NCI-H187 (cell line): ENCODE measurements at regions not wholly inside any gene's neighbourhood (a gene's known extent, or its start where the extent isn't known, plus 50 kb on each side); places are given as distances from the start of the nearest gene placed in this dataset.

Source experiments
- DNase-seq, 2 experiments: peaks; one replicate each; lab custom pipeline; 2025; lab: John Stamatoyannopoulos, UW

DNA sequence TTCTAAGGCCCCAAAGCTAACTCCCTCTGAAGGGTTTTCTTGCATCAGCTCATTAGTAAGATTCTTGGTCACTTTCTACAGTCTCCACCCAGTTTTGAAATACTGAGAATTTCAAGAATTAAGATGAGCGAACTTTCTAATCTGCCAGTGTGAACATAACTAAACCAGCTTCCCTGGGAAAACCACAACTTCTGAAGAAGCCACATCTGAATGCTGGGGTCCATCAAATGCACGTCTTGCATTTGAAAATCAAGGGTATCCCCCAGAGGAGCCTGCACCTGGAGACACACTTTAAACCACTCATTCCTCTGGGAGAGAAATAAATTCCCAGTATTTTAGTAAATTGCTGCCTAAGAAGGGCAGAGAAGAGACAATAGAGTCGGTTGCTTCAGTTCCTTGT, 292.1 kb upstream of the CDH4 start:
- no peak for DNase-seq

DNA sequence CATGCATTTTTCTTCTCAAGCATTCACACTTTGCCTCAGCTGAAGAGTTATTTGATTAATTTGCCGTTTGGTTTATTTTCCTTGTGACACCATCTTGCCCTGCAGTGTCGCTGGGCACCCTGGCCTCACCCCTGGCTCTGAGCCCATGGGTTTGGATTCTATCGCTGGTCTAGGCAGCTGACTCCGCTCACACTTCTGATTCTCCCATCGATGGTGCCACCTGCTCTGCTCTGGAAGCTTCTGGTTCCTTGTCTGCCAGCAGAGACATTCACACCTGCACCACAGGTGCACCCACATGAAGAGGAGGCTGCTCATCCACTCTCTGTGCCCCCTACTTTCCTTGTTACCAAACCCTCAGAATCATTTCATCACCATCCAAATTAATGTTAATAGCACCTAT, 291.6 kb upstream of the CDH4 start:
- no peak for DNase-seq

DNA sequence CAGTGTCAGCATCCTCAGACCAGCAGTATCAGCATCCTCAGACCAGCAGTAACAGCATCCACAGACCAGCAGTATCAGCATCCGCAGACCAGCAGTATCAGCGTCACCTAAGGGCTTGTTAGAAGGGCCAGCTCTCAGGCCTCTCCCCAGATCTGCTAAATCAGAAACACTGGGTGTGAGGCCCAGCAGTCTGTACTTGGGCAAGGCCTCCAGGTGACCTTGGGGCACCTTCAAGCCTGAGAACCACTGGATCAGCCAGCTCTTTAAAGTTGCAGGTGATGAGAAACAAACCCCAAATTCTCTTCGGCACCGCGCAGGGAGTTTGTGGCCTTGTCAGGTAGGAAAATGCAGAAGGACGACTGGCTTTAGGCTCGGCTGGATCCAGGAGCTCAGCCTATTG, 290.5 kb upstream of the CDH4 start:
- DNase-seq: no peak

DNA sequence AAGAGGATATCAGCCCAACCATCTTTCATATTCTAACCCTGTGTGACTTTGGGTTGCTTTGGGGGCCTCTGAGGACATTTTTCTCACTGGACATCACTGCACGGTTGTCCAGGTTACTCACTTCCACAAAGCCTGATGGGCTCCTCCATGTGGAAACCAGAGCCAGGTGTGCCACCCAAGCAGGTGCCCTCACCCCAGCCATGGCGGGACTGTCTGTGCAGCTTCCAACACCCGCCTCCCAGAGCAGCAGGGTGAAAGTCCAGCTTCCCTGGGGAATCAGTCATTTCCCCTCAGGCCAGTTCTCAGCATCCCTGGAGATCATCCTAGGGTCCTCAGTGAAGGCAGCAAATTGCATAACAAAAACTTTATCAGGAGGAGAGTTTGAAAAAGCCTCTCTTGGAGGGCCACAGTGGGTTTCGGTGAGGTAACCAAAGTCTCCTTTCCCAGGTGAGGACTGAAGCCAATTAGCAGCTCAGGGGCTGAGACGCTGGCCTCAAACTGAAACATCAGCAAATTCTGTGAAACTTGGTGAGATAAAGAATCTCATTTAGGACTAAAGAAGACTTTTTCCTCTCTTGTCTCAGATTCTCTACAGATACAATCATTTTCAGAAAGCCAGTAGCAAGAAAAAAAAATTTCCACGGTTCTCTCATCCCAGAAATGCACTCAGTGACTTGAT, 289.6 kb upstream of the CDH4 start:
- no peak for DNase-seq

DNA sequence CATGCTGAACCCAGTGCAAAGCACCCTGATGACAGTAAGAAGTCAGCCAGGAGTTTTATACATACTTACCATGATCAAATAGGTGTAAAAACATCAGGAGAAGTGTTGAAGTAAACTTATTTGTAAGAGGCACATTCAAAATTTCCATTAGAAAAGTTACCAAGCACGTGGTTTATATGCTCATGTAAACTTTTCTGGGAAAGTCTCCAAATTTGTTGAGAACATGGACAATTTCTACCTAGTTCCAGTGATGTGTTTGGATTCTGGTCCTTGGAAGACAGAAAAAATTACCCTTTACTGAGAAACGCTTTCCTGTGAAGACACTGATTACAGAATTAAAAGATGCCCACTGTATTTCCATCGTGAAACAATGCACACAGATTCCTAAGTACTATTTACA, 288.9 kb upstream of the CDH4 start:
- no peak for DNase-seq

DNA sequence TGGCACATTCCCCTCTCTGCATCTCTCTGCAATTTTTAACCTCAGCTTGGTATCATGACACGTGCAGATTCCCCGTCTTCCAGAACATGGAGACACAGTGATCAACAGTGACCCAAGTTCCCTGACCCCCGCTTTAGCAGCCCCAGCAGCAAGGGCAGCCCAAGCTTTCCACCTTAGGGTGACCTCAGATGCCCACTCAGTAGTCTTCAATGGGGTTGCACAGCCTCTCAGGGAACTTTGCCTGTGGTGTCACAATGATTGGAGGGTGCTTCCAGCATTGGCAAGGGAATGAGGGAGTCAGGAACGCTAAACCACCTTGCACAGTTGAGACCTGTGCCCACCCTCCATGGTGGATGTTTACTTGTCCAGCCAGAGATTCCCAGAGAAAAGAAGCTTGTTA, 287.1 kb upstream of the CDH4 start:
- no peak for DNase-seq

DNA sequence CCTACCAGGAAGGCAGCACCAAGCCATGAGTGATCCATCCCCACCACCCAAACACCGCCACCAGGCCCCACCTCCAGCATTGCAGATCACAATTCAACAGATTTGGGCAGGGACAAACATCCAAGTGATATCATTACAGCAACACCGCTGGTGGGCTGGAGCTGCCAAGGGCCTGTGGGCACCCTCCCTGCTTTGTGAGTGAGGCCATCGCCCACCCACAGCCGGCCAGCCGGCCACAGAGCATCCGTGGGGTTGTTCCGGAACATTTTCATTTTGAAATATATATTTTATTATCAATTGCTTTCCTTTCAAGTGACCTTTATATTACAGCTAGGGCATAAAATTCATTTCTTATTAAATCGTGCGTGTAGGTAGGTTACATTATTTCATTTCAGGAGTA, 286.0 kb upstream of the CDH4 start:
- DNase-seq: no peak

DNA sequence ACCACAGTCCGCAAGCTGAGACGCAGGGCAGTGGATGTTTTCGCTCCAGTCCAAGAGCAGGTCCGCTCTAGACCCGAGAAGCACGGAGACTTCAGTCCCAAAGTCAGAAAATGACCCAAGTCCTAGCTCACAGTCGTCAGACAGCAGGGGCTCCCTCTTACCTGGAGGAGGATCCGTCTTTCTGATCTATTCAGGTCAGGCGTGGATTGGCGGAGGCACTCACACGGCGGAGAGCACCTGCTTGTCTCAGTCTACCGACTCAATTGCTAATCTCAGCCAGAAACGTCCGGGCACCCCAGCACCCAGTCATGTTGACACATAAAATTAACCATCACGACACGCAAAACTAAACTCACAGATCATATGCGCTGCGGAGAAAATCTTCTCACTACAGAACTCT, 285.3 kb upstream of the CDH4 start:
- DNase-seq: no peak

DNA sequence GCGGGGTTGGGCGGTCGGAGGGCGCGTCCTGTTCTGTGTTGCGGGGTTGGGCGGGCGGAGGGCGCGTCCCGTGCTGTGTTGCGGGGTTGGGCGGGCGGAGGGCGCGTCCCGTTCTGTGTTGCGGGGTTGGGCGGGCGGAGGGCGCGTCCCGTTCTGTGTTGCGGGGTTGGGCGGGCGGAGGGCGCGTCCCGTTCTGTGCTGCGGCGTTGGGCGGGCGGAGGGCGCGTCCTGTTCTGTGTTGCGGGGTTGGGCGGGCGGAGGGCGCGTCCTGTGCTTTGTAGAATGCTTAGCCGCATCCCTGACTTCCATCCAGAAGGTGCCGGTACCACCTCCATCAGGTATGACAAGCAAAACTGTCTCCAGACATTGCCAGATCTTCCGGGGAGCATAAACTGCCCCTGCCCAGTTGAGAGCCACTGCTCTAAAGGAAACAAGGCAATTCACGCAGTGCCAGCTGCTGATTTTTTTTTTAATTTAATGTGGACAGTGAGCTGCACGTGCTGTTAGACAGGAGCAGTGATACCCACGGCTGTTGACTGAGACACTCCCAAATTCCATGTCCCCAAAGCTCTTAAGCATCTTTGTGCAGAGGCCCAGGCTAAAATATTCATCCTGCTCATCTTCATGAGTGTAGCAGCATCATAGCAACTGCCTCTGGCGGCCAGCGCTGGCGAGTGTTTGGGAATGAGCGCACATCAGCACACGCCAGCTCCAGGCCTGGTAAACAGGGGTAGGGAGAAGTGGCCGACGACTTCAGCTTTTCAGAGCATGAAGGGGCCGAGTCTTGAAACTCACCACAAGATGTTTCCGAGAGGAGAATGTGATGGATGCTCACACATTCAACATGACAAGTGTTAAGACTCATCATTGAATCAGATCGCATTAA, 284.4 kb upstream of the CDH4 start:
- no peak for DNase-seq

DNA sequence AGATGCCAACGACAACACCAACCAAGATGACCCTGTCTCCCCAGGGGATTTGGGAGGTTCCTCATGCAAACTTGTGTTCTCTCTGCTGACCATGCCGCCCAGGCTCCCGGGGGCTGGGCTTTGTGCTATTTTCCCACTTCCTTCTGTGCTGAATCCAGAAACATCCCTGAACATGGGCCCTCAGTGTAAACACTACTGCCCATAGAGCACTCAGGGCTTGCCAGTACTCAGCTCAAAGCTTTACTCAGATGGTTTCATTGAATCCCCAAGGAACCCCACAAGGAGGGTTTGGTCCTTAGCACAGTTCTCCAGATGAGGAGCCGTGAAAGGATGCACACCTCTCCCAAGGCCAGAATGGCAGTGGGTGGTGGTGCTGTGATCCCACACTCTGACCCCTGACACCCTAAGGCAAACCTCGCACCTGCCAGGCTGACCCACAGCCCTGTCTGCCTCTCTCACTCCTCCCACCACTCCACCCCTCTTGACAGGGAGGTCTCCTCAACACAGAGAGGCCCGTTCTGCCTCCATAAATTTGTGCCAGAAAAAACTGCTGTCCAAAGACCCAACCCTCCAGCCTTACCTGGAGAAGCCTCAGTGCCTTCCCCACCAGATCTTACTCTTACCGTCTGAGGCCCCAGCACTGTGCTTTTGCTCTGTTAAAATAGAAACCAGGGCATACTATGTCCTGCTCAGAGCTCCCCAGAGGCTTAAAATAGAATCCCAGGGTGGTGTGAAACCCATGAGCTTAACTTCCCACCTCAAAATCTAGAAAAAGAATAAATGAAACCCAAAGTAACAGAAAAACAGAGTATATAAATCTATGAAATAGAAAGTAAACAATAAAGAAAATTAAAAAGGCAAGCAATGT, 283.0 kb upstream of the CDH4 start:
- DNase-seq: no peak

DNA sequence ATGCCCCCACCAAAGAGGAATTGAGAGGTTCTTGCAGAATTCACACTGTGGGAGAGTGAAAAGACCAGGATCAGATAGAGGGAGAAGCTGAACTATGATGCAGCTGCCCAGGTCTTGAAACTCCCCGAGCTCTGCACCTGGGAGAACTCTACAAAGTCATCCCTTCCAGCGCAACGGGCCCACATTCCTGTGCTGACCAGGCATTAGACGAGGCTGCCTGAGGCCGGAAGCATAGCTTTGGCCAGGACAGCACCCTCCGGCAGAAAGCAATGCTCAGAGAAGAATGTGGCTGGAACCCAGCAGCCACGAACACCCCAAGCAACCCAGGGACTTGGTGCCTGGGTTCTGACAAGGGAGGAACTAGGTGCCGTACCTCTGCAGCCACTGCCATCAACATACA, 281.5 kb upstream of the CDH4 start:
- DNase-seq: no peak

DNA sequence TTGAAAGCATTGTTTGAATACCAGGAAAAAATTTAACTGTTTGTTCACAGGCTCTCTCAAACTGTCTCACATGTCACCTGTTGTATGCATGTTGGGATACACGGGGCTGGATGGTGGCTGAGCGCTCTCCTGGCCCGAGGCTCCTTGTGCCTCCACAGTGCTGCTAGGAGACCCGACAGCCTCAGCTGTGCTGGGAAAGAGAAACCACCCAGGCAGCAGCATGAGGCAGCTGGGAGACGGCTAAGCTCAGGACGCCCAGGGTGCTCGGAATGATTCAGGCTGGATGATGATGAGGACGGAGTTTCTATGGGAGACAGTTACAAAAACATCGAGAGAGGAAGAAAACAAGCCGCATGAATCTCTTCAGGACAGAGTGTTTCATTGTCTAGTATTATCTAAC, 278.0 kb upstream of the CDH4 start:
- DNase-seq: no peak

DNA sequence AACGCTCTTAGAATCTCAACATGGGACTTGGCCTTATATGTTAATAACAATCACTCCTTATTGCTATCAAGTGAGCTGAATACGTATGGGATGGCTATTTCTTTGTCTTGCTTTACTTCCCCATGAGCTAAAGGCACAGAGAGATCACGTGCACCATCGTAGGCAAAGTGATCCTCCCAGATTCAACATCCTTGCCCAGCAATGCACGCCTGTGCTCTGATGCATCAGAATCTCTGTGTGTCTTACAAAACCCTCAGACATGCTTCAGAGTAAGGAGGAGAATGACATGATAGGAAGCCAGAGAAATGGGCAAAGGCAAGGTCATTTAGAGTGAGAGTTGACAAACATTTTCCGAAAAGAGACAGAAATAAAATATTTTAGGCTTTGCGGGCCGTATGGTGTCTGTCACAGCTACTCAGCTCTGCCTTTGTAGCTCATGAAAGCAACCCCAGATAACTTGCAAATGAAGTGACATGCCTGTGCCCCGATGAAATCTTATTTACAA, 277.6 kb upstream of the CDH4 start:
- DNase-seq: no peak

DNA sequence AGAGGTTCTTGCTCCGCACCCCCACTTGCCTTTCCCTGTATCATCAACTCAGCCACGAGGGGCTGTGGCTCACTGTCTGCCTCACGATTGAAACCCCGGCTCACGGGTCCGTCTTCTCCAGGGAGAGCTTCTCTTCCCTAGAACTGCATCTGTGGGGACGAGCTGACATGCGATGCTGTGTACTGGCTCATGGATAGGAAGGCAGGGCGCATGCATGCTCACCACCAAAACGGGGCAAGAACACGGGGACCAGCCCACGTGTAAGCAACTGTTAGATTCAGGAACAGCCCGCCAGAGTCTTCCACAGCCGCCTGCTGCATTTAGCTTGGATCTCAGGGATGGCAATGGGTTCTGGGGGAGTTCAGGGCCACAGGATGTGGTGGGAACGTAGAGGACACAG, 275.9 kb upstream of the CDH4 start:
- DNase-seq: no peak

DNA sequence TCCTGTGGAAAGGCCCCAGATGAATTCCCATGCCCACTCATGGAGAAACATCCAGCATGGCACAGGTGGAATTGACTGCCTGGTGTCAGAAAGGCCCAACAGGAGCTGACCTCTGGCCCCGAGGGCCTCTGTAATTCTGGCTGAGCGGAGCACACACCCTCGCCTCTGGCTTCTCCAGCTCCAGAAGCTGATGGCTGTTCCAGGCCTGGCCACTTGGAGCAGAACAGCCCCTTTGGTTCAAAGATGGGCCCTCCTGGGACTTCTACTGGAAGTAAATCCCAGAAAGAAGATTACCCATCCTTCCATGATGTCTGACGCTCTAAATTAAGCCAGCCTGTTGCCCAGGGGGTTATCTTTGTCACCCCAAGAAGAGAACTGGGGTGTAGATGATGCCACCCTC, 275.1 kb upstream of the CDH4 start:
- no peak for DNase-seq

DNA sequence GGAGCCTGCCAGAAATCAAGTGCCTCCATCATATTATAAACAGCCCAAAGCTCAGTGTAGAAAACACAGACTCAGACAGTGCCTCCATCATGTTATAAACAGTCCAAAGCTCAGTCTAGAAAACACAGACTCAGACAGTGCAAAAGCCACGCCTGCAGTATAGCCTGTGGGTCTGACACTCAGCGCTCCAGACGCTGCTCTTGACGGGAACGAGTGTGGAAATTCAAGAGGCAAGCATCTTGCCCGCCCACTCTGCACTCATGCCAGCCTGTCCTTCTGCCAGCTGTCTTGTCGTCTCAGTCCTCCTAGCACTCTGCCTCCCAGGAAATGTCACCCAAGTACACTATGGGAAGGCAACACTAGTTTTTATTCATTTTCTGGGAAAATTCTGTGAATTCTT, 274.2 kb upstream of the CDH4 start:
- peak in 1 of 2 experiments; percentile 63 for DNase-seq

DNA sequence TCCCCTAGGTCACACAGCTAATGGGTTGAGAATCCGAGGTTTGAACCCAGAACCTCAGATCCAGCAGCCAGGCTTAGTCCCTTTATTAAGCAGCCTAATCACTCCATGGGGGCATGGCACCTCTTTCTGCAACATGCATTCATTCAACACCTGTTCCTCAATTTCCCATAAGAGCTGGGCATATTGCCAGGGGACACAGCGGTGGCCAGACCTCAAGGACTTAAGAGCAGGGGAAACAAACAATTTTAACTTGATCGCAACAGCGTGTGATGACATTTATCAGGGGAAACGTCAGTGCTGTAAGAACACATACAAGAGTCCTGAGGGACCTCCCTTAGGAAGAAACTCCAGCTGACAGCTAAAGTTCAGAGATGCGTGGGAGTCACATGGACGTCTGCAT, 267.4 kb upstream of the CDH4 start:
- peak; percentile 48 to 56 for DNase-seq

DNA sequence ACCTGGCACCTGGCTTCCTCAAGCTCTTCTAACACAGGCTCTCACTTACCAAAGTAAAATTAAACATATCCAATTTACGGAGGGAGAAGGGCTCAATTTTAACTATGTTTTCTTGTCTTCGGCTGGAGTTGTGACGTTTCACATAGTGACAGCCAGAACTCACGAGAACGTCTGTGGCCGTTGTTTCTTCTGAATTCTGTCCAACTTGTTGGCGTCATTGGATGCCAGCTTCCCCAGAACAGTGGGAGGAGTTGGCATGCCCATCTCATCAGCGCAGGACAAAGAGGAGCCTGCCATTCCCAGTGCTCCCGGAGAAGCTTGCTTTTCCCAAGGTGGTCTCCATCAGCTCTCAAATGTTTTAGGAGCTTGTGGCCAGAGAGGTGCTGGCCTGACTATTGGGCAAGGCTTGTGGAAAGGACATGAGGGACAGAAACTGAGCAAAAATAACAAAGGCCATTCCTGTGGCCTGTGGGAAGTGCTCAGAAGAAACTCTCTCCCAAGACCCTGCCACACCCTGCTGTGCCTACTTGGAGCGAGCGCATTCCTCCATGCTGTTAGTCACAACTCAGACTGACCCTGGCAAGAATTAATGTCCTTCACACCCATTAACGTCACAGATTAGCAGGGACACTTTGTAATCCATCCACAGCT, 265.4 kb upstream of the CDH4 start:
- DNase-seq: no peak

DNA sequence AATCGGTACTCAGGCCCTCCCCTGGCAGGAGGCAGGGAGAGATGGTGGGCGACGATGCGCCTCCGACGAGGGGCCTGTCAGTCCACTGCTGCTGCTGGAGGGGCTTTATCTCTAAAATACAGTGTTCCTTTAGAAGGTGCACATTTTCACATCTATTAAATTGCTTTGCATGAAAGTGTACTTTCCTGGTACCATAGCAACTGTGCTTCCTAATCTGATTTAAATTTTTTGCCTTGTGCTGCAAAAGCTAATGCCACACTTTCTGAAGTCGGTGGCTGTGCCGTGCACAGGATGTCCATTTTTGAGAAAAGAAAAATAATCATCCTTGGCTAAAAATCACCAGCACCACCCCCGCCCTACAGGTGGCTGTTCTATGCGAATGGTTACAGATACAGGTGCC, 262.0 kb upstream of the CDH4 start:
- DNase-seq: no peak

DNA sequence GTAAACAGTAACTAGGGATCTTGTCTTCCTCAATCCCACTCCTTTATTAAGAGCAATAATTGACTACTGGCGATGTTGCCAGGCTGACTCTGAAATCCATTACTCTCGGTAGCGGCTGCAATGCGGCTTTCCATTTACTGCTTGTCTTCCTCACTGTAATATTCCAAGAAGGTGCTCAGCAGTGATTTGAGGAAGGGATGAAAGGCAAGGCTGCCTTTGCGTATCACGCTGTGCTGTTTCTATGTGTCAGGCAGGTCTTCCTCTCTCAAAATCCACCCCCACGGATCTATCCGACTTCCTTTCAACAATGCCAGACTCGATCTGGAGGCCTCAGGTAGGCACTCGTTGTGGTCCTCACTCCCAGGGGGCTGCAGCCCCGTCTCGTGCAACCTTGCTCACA, 261.4 kb upstream of the CDH4 start:
- DNase-seq: no peak

DNA sequence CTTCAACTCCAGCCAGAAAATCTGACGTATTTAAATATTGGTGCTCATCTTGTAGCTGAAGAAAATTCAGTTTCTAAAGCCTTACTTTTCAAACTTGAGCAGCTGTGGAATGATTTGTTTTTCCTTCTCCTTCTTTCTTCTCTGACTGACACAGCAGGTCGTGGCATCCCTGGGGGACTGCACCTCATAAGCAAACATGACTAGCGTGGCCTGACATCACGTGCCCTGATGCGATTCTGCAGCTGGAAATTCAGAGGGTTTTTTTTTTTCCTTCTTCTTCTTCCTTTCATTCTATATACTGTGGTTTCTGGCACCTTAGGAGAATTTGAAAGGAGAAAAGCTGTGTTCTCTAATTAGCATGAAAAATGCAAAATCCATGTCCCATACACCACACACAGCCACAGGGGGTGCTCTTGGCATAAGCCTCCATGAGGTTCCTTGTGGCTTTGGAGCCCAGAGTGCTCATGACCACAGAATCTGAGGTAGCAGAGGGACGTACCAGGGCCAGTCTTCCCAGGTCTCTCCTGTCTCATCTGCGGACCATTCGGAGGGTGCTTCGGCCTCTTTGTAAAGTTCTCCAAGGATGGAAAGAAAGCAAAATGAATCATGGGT, 258.5 kb upstream of the CDH4 start:
- no peak for DNase-seq

DNA sequence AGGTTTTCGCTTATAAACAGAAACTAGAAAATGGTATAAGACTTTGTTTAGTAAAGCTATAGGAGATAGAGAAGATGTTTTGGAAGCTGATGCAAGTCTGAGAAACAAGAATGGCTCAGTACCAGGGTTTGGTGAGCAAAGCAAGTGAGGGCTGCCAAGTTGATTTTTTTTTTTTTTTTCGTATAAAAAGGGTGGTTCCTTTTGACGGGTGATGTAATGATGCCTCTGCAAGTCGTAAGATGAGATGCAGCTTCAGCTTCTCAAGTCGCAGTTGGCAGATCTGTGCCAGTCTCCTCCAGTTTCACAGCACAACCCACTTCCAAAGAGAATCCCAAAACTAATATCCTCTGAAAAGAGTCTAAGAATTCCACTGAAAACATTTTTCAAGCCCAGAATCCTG, 252.8 kb upstream of the CDH4 start:
- DNase-seq: no peak
